Stimulated activated CD8-positive, alpha-beta memory T cell treated with anti-CD3 and anti-CD28 coated beads, Interleukin-2, amount 100 ng/mL, for 48 hours (primary cell): ENCODE measurements at regions not wholly inside any gene's neighbourhood (a gene's known extent, or its start where the extent isn't known, plus 50 kb on each side); places are given as distances from the start of the nearest gene placed in this dataset.
"Not testable (repeated sequence)": the region's sequence is repeated elsewhere in the genome, so short reads cannot be mapped to it uniquely, and the experiment has no call there.

Source experiments
- DNase-seq, 2 donors: peaks; one replicate each; pipeline ENCODE4 v3.0.0-alpha.2; 2020; ENCODE audit warnings: low read depth in 2 of 2

GRCh38 chrX:128780934-128781333, 728.7 kb upstream of the ACTRT1 start:
- DNase-seq, result no peak

- no peak for DNase-seq
These were observed 717.3 kb upstream of the ACTRT1 start for GRCh38 chrX:128769495-128769894.

- no peak for DNase-seq
These were observed 707.5 kb upstream of the ACTRT1 start for GRCh38 chrX:128759745-128760144.

- DNase-seq, result no peak
These were observed 707.0 kb upstream of the ACTRT1 start for GRCh38 chrX:128759177-128759576.

GRCh38 chrX:128754130-128754529, 701.9 kb upstream of the ACTRT1 start:
- DNase-seq, result no peak

- no peak for DNase-seq
These were observed 687.3 kb upstream of the ACTRT1 start for GRCh38 chrX:128739539-128739938.

- DNase-seq, result no peak
These were observed 676.7 kb upstream of the ACTRT1 start for GRCh38 chrX:128728943-128729342.

GRCh38 chrX:128717635-128718578, 665.7 kb upstream of the ACTRT1 start:
- no peak for DNase-seq

GRCh38 chrX:128714425-128714824, 662.2 kb upstream of the ACTRT1 start:
- DNase-seq, result no peak

- no peak for DNase-seq
These were observed 647.6 kb upstream of the ACTRT1 start for GRCh38 chrX:128699716-128700285.

GRCh38 chrX:128698573-128699181, 646.5 kb upstream of the ACTRT1 start:
- no peak for DNase-seq

GRCh38 chrX:128691872-128692271, 639.7 kb upstream of the ACTRT1 start:
- DNase-seq, result no peak

- no peak for DNase-seq
These were observed 633.2 kb upstream of the ACTRT1 start for GRCh38 chrX:128685387-128685786.

GRCh38 chrX:128676651-128677050, 624.4 kb upstream of the ACTRT1 start:
- no peak for DNase-seq

- not testable (repeated sequence) for DNase-seq
These were observed 622.3 kb upstream of the ACTRT1 start for GRCh38 chrX:128674326-128675086.

GRCh38 chrX:128664211-128664610, 612.0 kb upstream of the ACTRT1 start:
- no peak for DNase-seq

- no peak for DNase-seq
These were observed 601.4 kb upstream of the ACTRT1 start for GRCh38 chrX:128653524-128654060.

- DNase-seq, result no peak
These were observed 598.1 kb upstream of the ACTRT1 start for GRCh38 chrX:128650326-128650725.

GRCh38 chrX:128634754-128635153, 582.6 kb upstream of the ACTRT1 start:
- DNase-seq, result no peak

- no peak for DNase-seq
These were observed 571.2 kb upstream of the ACTRT1 start for GRCh38 chrX:128623361-128623760.

GRCh38 chrX:128622296-128622695, 570.1 kb upstream of the ACTRT1 start:
- DNase-seq, result no peak

GRCh38 chrX:128619490-128619889, 567.3 kb upstream of the ACTRT1 start:
- DNase-seq, result no peak
